Activated CD8-positive, alpha-beta T cell treated with anti-CD3 and anti-CD28 coated beads for 36 hours (primary cell): ENCODE measurements at regions not wholly inside any gene's neighbourhood (a gene's known extent, or its start where the extent isn't known, plus 50 kb on each side); places are given as distances from the start of the nearest gene placed in this dataset.

ENCODE experiments used
- ATAC-seq: fragments of 200-7000 bp; cut with Tn5 transposase; one replicate; pipeline ENCODE4 v1.10.0; 2021; ENCODE audit warnings: mild to moderate bottlenecking, moderate library complexity
- CTCF ChIA-PET: fragments of 350-600 bp; sonication (Branson Sonifier 250); formaldehyde crosslinking; loops from one replicate; lab custom pipeline; 2021; ENCODE audit warnings: antibody characterized with exemption; lab: Charles Lee
- POLR2A ChIA-PET: fragments of 350-600 bp; sonication (Branson Sonifier 250); formaldehyde crosslinking; loops from one replicate; lab custom pipeline; 2021; ENCODE audit warnings: antibody characterized with exemption; lab: Charles Lee
- DNase-seq: peaks from one replicate; pipeline ENCODE4 v3.0.0-alpha.2; 2020
- H3K27ac Mint-ChIP-seq: one replicate; pipeline ENCODE4 v1.8.0; 2021; ENCODE audit warnings: mild to moderate bottlenecking, mixed read lengths
- H3K27me3 Mint-ChIP-seq: one replicate; pipeline ENCODE4 v1.8.0; 2021; ENCODE audit warnings: mixed read lengths
- H3K36me3 Mint-ChIP-seq: one replicate; pipeline ENCODE4 v1.8.0; 2021; ENCODE audit warnings: low read depth, mixed read lengths
- H3K4me1 Mint-ChIP-seq: one replicate; pipeline ENCODE4 v1.8.0; 2021; ENCODE audit warnings: low read depth, mixed read lengths
- H3K4me3 Mint-ChIP-seq: one replicate; pipeline ENCODE4 v1.8.0; 2021; ENCODE audit warnings: mild to moderate bottlenecking, moderate library complexity, mixed read lengths
- H3K9me3 Mint-ChIP-seq: one replicate; pipeline ENCODE4 v1.8.0; 2021; ENCODE audit warnings: mixed read lengths
- CTCF ChIP-seq: fragments of 200-600 bp; IDR thresholded peaks from one replicate; pipeline ENCODE4 v1.8.0; 2022; ENCODE audit warnings: antibody characterized with exemption, mild to moderate bottlenecking
- intact Hi-C: fragments of 100-400 bp; cut with micrococcal nuclease; formaldehyde crosslinking; loops from one replicate; pipeline ENCODE4 v1.10.0; 2022

GRCh38 chr1:91173346-91173890, 151.6 kb upstream of the ZNF644 start:
- TF ChIP-seq CTCF, result no peak
- POLR2A ChIA-PET, result no interaction called here
- Mint-ChIP-seq H3K4me3 (no peak overlapping the region), H3K9me3 (no peaks in the 10 kb centered on the region), H3K36me3 (no peaks in the 10 kb centered on the region), H3K27ac (no peak overlapping the region), H3K4me1 (no peaks in the 10 kb centered on the region), H3K27me3 (peaks cover 10% of the 10 kb centered on the region)
- CTCF ChIA-PET, result interaction anchor here (6.9 kb wide), 1 partner anchor 8 kb away, joined by 50 read pairs; no protein-coding TSS in a partner anchor
- intact Hi-C loops, result no loop called here
- ATAC-seq, result no peak
- DNase-seq, result no peak

GRCh38 chr1:91172541-91172940, 150.7 kb upstream of the ZNF644 start:
- Mint-ChIP-seq H3K27me3 (peaks cover 12% of the 10 kb centered on the region), H3K27ac (no peak overlapping the region), H3K9me3 (no peaks in the 10 kb centered on the region), H3K4me1 (no peaks in the 10 kb centered on the region), H3K36me3 (no peaks in the 10 kb centered on the region), H3K4me3 (no peak overlapping the region)
- POLR2A ChIA-PET, result interaction anchor here (1.0 kb wide), 1 partner anchor 44 kb away, joined by 3 read pairs; no protein-coding TSS in a partner anchor
- TF ChIP-seq CTCF, result no peak
- CTCF ChIA-PET, result interaction anchor here (6.9 kb wide), 1 partner anchor 7 kb away, joined by 50 read pairs; no protein-coding TSS in a partner anchor
- ATAC-seq, result no peak
- DNase-seq, result no peak
- intact Hi-C loops, result no loop called here

DNA sequence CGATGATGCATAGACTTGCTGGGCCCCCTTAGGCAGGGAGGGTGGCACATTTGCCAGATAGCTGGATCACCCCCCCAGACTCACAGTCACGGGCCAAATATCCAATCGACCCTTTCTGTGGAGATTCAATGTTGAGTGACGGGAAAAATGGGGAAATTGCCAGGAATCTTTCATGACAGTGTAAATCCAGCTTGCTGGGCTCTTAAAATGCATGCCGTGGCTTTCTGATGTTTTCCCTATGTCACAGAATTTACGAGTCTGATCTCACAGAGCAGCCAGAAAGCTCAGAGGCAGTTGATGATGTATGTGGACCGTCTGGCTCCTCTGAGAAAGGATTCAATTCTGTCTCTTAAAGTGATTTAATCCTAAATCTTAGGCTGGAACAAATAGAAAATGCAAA, 150.1 kb upstream of the ZNF644 start:
- H3K27ac Mint-ChIP-seq, result no peak overlapping the region
- TF ChIP-seq CTCF, result no peak
- H3K27me3 Mint-ChIP-seq, result peaks cover 14% of the 10 kb centered on the region
- no peak overlapping the region for H3K4me3 Mint-ChIP-seq
- no peaks in the 10 kb centered on the region for H3K9me3 Mint-ChIP-seq
- no peaks in the 10 kb centered on the region for H3K36me3 Mint-ChIP-seq
- ChIA-PET POLR2A (interaction anchor here (1.0 kb wide), 1 partner anchor 43 kb away, joined by 3 read pairs; no protein-coding TSS in a partner anchor), CTCF (no interaction called here)
- ATAC-seq (no peak), DNase-seq (no peak)
- no peaks in the 10 kb centered on the region for H3K4me1 Mint-ChIP-seq
- intact Hi-C loops, result no loop called here

GRCh38 chr1:91170571-91170970, 148.7 kb upstream of the ZNF644 start:
- TF ChIP-seq CTCF, result no peak
- H3K4me1 Mint-ChIP-seq, result no peaks in the 10 kb centered on the region
- peaks cover 14% of the 10 kb centered on the region for H3K27me3 Mint-ChIP-seq
- no peak overlapping the region for H3K4me3 Mint-ChIP-seq
- POLR2A ChIA-PET, result interaction anchor here (1.0 kb wide), 1 partner anchor 19 kb away, joined by 3 read pairs; no protein-coding TSS in a partner anchor
- CTCF ChIA-PET, result interaction anchor here (0.7 kb wide), 1 partner anchor 441 kb away, joined by 4 read pairs; no protein-coding TSS in a partner anchor
- ATAC-seq (no peak), DNase-seq (no peak)
- H3K36me3 Mint-ChIP-seq, result no peaks in the 10 kb centered on the region
- intact Hi-C loops, result no loop called here
- H3K9me3 Mint-ChIP-seq, result no peaks in the 10 kb centered on the region
- no peak overlapping the region for H3K27ac Mint-ChIP-seq

DNA sequence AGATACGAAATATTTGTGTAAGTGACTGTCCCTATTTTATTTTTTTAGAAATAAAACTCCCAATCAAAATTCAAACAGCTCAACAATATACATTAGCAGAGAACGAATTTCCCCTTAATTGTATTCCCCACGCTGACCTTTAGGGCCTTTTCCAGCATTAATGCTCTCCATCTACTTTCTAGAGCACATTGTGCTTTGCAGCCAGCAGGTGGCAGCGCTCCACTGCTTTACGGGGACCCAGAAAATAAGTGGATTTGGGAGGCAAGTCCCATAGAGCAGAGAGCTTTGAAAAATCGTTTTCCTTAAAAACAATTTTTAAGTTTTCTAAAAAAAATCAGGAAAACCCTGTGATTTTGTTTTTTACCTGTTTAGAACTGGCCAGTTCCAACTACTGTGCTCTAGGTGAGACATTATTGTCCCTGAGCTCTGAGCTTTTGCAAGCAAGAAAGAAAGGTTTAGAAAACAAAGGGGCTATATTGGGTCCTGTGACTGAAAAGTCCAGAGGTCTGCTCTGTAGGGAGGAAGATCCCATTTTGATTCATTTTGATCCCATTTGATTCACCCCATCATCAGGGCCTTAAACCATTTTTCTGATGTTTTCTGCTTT, 144.4 kb upstream of the ZNF644 start:
- peaks cover 4% of the 10 kb centered on the region for H3K27me3 Mint-ChIP-seq
- no peak overlapping the region for H3K4me3 Mint-ChIP-seq
- no peak for ATAC-seq
- CTCF ChIA-PET, result interaction anchor here (0.6 to 4.4 kb wide), 62 partner anchors 10 to 762 kb away, joined by 3 to 50 read pairs (median 4); partner anchors contain the start of gene HFM1
- no peaks in the 10 kb centered on the region for H3K4me1 Mint-ChIP-seq
- intact Hi-C loops, result loop anchor here (5.0 to 10.0 kb wide), 4 partner anchors 116 to 761 kb away; no protein-coding TSS in a partner anchor
- DNase-seq, result peak; percentile 44
- peak; percentile 52 for TF ChIP-seq CTCF
- no peaks in the 10 kb centered on the region for H3K9me3 Mint-ChIP-seq
- no peaks in the 10 kb centered on the region for H3K36me3 Mint-ChIP-seq
- POLR2A ChIA-PET, result no interaction called here
- no peak overlapping the region for H3K27ac Mint-ChIP-seq
